ENCODE measurements at regions not wholly inside any gene's neighbourhood (a gene's known extent, or its start where the extent isn't known, plus 50 kb on each side); places are given as distances from the start of the nearest gene placed in this dataset.

DNA sequence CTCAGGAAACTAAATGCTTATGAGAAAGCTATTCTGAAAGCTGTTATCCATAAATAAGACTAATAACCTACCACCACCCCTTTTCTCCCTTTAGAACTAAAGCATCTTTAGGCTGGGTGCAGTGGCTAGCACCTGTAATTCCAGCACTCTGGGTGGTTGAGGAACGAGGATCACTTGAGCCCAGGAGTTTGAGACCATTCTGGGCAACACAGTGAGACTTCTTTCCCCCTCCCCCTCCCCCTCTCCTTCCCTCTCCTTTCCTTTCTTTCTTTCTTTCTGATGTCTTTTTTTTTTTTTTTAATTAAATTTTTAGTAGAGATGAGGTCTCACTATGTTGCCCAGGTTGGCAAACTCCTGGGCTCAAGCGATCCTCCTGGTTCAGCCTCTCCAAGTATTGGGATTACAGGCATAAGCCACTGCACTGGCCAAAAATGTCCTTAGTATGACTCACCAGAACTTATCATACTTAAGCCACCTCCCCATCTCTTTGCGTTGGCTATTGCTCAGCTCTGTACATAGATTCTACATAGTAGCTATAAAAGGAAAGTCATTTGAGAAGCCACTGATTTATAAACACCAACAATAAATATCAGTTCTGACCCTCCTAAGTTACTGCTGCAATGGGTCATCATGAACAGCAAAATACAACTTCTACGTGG is 54.8 kb upstream of the SPDEF start:
- Histone ChIP-seq H3K4me1 (ENCODE audit: control insufficient read depth in 1 of 2, insufficient read depth in 2 of 2, low read length in 2 of 2) (peaks cover 27 to 41% of the 10 kb centered on the region in 2 experiments), H3K9me2 (ENCODE audit: insufficient read depth) (no peaks in the 10 kb centered on the region), H3K4me2 (ENCODE audit: low read length) (peak overlapping the region; percentile 60), H3K36me3 (ENCODE audit: control insufficient read depth in 1 of 2, insufficient read depth in 2 of 2, low read length in 2 of 2) (peaks cover 0 to 4% of the 10 kb centered on the region in 2 experiments; a peak in 2 of 4 replicates), H3K79me2 (ENCODE audit: insufficient read depth, low read length) (peaks cover 29% of the 10 kb centered on the region), H3K9me3 (ENCODE audit: control insufficient read depth in 1 of 2, insufficient read depth in 1 of 2, low read depth in 1 of 2, low read length in 2 of 2) (no peaks in the 10 kb centered on the region), H4K20me1 (ENCODE audit: insufficient read depth) (no peaks in the 10 kb centered on the region; the same call in 1 of the 2 replicates), H3K9ac (ENCODE audit: low read length) (peak overlapping the region; percentile 39; the same call in 1 of the 2 replicates), H2AFZ (ENCODE audit: low read depth, low read length, poor library complexity, severe bottlenecking) (no peak overlapping the region), H3K27me3 (ENCODE audit: insufficient read depth, low read length) (no peaks in the 10 kb centered on the region), H3K4me3 (replicated peaks in 1 of 2; ENCODE audit: low read depth in 1 of 2, low read length in 2 of 2) (no peak overlapping the region), H3K27ac (ENCODE audit: low read depth, low read length) (no peak overlapping the region; the same call in 1 of the 2 replicates)
- DNase-seq (ENCODE audit: low read depth, low spot score) = peak; percentile 64
- RAD21 ChIA-PET (ENCODE audit: low non-redundant PET in 1 of 2, low total read pairs in 2 of 2, uncharacterized antibody in 2 of 2, unreplicated experiment in 2 of 2) = interaction anchor here (0.7 to 2.1 kb wide), 3 partner anchors 151 to 864 kb away, joined by 7 to 13 read pairs (median 7); no protein-coding TSS in a partner anchor
- CTCF ChIA-PET = interaction anchor here (0.8 to 6.1 kb wide), 7 partner anchors 10 to 529 kb away, joined by 3 to 105 read pairs (median 8); partner anchors contain the start of gene SNRPC
- peak; percentile 67 for ATAC-seq
- TF ChIP-seq, protein P1, sequence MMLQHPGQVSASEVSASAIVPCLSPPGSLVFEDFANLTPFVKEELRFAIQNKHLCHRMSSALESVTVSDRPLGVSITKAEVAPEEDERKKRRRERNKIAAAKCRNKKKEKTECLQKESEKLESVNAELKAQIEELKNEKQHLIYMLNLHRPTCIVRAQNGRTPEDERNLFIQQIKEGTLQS (IDR thresholded peaks at IDR 0.05) = no peak
- TF ChIP-seq JUND (IDR thresholded peaks at IDR 0.05) (peak; percentile 68), POLR2A (IDR thresholded peaks at IDR 0.05; ENCODE audit: borderline replicate concordance, extremely low read depth, insufficient read depth, insufficient read length) (no peak), SRF (IDR thresholded peaks at IDR 0.05; ENCODE audit: low read depth) (peak; percentile 64), FOSL1 (IDR thresholded peaks at IDR 0.05; ENCODE audit: low read depth) (peak; percentile 69), RAD21 (IDR thresholded peaks at IDR 0.05; ENCODE audit: low read depth) (0 out of 2 replicates have a peak, but pooled peaks have one; percentile 3), ELF1 (IDR thresholded peaks at IDR 0.05; ENCODE audit: borderline replicate concordance, low read depth) (no peak)
- TF ChIP-seq, protein P2, sequence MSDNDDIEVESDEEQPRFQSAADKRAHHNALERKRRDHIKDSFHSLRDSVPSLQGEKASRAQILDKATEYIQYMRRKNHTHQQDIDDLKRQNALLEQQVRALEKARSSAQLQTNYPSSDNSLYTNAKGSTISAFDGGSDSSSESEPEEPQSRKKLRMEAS (IDR thresholded peaks at IDR 0.05) = no peak
- POLR2A ChIA-PET = interaction anchor here (1.4 to 2.8 kb wide), 4 partner anchors 14 to 196 kb away, joined by 3 to 15 read pairs (median 4); no protein-coding TSS in a partner anchor
- intact Hi-C loops (cut with micrococcal nuclease) = no loop called here
- BruUV-seq (replicated peaks) = no TSS peak

Data from HCT116 (cell line).